ENCODE measurements at regions not wholly inside any gene's neighbourhood (a gene's known extent, or its start where the extent isn't known, plus 50 kb on each side); places are given as distances from the start of the nearest gene placed in this dataset.

- POLR2A ChIA-PET: no interaction called here
- no peak overlapping the region for H3K4me3 Mint-ChIP-seq
- ATAC-seq (no peak), DNase-seq (no peak)
- intact Hi-C loops (cut with micrococcal nuclease): no loop called here
- no peaks in the 10 kb centered on the region for H3K27me3 Mint-ChIP-seq
- H3K27ac Mint-ChIP-seq: no peak overlapping the region
- no peak for TF ChIP-seq CTCF (IDR thresholded peaks at IDR 0.05)
- H3K9me3 Mint-ChIP-seq: no peaks in the 10 kb centered on the region
- H3K36me3 Mint-ChIP-seq (ENCODE audit: low read depth): no peaks in the 10 kb centered on the region
- no peaks in the 10 kb centered on the region for H3K4me1 Mint-ChIP-seq (ENCODE audit: low read depth)
- CTCF ChIA-PET: no interaction called here
Measured at GRCh38 chr20:18922251-18922650, 108.7 kb downstream of the SCP2D1 start.

GRCh38 chr20:18922898-18923297 is 109.3 kb downstream of the SCP2D1 start:
- ChIA-PET POLR2A (no interaction called here), CTCF (no interaction called here)
- DNase-seq (no peak), ATAC-seq (no peak)
- H3K9me3 Mint-ChIP-seq: no peaks in the 10 kb centered on the region
- no peak for TF ChIP-seq CTCF (IDR thresholded peaks at IDR 0.05)
- no peak overlapping the region for H3K27ac Mint-ChIP-seq
- no peak overlapping the region for H3K4me3 Mint-ChIP-seq
- no peaks in the 10 kb centered on the region for H3K4me1 Mint-ChIP-seq (ENCODE audit: low read depth)
- intact Hi-C loops (cut with micrococcal nuclease): no loop called here
- H3K27me3 Mint-ChIP-seq: no peaks in the 10 kb centered on the region
- no peaks in the 10 kb centered on the region for H3K36me3 Mint-ChIP-seq (ENCODE audit: low read depth)

GRCh38 chr20:18926965-18927364 is 113.4 kb downstream of the SCP2D1 start:
- no peaks in the 10 kb centered on the region for H3K9me3 Mint-ChIP-seq
- no peaks in the 10 kb centered on the region for H3K27me3 Mint-ChIP-seq
- H3K27ac Mint-ChIP-seq: no peak overlapping the region
- ATAC-seq (no peak), DNase-seq (no peak)
- no peaks in the 10 kb centered on the region for H3K36me3 Mint-ChIP-seq (ENCODE audit: low read depth)
- TF ChIP-seq CTCF (IDR thresholded peaks at IDR 0.05): no peak
- H3K4me1 Mint-ChIP-seq (ENCODE audit: low read depth): no peaks in the 10 kb centered on the region
- H3K4me3 Mint-ChIP-seq: no peak overlapping the region
- CTCF ChIA-PET: no interaction called here
- intact Hi-C loops (cut with micrococcal nuclease): no loop called here
- POLR2A ChIA-PET: no interaction called here

GRCh38 chr20:18928626-18929025 is 115.0 kb downstream of the SCP2D1 start:
- no peak overlapping the region for H3K27ac Mint-ChIP-seq
- H3K4me3 Mint-ChIP-seq: no peak overlapping the region
- H3K36me3 Mint-ChIP-seq (ENCODE audit: low read depth): no peaks in the 10 kb centered on the region
- TF ChIP-seq CTCF (IDR thresholded peaks at IDR 0.05): no peak
- no peaks in the 10 kb centered on the region for H3K27me3 Mint-ChIP-seq
- ATAC-seq (no peak), DNase-seq (no peak)
- POLR2A ChIA-PET: no interaction called here
- no peaks in the 10 kb centered on the region for H3K4me1 Mint-ChIP-seq (ENCODE audit: low read depth)
- CTCF ChIA-PET: no interaction called here
- H3K9me3 Mint-ChIP-seq: no peaks in the 10 kb centered on the region
- intact Hi-C loops (cut with micrococcal nuclease): no loop called here

- H3K27me3 Mint-ChIP-seq: no peaks in the 10 kb centered on the region
- CTCF ChIA-PET: no interaction called here
- POLR2A ChIA-PET: no interaction called here
Measured at GRCh38 chr20:18929800-18930199, 116.2 kb downstream of the SCP2D1 start.

More at GRCh38 chr20:18929800-18930199, 116.2 kb downstream of the SCP2D1 start:
- TF ChIP-seq CTCF (IDR thresholded peaks at IDR 0.05): no peak
- Mint-ChIP-seq H3K4me3 (no peak overlapping the region), H3K36me3 (ENCODE audit: low read depth) (no peaks in the 10 kb centered on the region), H3K4me1 (ENCODE audit: low read depth) (no peaks in the 10 kb centered on the region), H3K9me3 (no peaks in the 10 kb centered on the region), H3K27ac (no peak overlapping the region)
- no peak for DNase-seq
- ATAC-seq: no peak
- intact Hi-C loops (cut with micrococcal nuclease): no loop called here
